ENCODE measurements at regions not wholly inside any gene's neighbourhood (a gene's known extent, or its start where the extent isn't known, plus 50 kb on each side); places are given as distances from the start of the nearest gene placed in this dataset.

DNA sequence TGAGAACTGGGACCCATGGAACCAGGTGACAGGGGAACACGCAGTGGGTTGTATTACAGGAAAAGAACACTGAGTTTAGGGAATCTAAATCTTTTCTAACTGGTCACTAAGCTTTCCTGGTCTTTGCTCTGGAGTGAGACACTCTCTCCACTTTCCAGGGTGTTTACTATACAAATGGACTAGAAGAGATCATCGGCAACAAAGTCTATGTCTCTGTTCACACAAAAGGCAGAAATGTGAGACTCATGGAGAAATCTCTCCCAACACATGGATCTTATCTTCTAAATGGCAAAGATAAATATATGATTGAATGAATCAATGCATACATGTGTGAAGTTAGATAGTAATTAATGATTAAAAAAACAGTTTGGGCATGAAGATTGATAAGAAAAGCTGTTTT is 101.6 kb upstream of the DPT start (continued):
- TF ChIP-seq, protein P1, sequence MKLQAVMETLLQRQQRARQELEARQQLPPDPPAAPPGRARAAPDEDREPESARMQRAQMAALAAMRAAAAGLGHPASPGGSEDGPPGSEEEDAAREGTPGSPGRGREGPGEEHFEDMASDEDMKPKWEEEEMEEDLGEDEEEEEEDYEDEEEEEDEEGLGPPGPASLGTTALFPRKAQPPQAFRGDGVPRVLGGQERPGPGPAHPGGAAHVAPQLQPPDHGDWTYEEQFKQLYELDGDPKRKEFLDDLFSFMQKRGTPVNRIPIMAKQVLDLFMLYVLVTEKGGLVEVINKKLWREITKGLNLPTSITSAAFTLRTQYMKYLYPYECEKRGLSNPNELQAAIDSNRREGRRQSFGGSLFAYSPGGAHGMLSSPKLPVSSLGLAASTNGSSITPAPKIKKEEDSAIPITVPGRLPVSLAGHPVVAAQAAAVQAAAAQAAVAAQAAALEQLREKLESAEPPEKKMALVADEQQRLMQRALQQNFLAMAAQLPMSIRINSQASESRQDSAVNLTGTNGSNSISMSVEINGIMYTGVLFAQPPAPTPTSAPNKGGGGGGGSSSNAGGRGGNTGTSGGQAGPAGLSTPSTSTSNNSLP (IDR thresholded peaks at IDR 0.05; ENCODE audit: low read depth, low read length), result no peak
- TF ChIP-seq ZNF670 (CRISPR knock-in tag; IDR thresholded peaks at IDR 0.05; ENCODE audit: borderline replicate concordance) (no peak), CEBPB (IDR thresholded peaks at IDR 0.05; ENCODE audit: borderline replicate concordance, low read depth, low read length) (no peak), FOXK1 (CRISPR knock-in tag; IDR thresholded peaks at IDR 0.05; ENCODE audit: borderline replicate concordance, low read depth) (0 out of 2 replicates have a peak, but pooled peaks have one; percentile 26), FOSL1 (CRISPR knock-in tag; IDR thresholded peaks at IDR 0.05; ENCODE audit: borderline replicate concordance) (no peak), JARID2 (CRISPR knock-in tag; IDR thresholded peaks at IDR 0.05; ENCODE audit: insufficient replicate concordance) (no peak), PPARG (CRISPR knock-in tag; conservative IDR thresholded peaks at IDR 0.05) (0 out of 2 replicates have a peak, but pooled peaks have one; percentile 10), SOX5 (CRISPR knock-in tag; IDR thresholded peaks at IDR 0.05; ENCODE audit: borderline replicate concordance) (0 out of 2 replicates have a peak, but pooled peaks have one; percentile 23), ZBTB3 (CRISPR knock-in tag; IDR thresholded peaks at IDR 0.05; ENCODE audit: borderline replicate concordance, low read depth) (no peak), HMG20A (CRISPR knock-in tag; IDR thresholded peaks at IDR 0.05; ENCODE audit: borderline replicate concordance) (peak; percentile 21; the same call in 1 of the 2 replicates), ATF1 (CRISPR knock-in tag; IDR thresholded peaks at IDR 0.05) (no peak; the same call in 1 of the 2 replicates), SAP130 (CRISPR knock-in tag; IDR thresholded peaks at IDR 0.05; ENCODE audit: low read depth) (0 out of 2 replicates have a peak, but pooled peaks have one; percentile 19), FOXM1 (CRISPR knock-in tag; IDR thresholded peaks at IDR 0.05) (no peak), ZFP36L1 (CRISPR knock-in tag; IDR thresholded peaks at IDR 0.05) (no peak), ZNF614 (CRISPR knock-in tag; IDR thresholded peaks at IDR 0.05; ENCODE audit: borderline replicate concordance) (0 out of 2 replicates have a peak, but pooled peaks have one; percentile 21), FOXK2 (IDR thresholded peaks at IDR 0.05) (no peak), RFX3 (CRISPR knock-in tag; IDR thresholded peaks at IDR 0.05) (no peak), GFI1 (CRISPR knock-in tag; IDR thresholded peaks at IDR 0.05; ENCODE audit: borderline replicate concordance) (0 out of 2 replicates have a peak, but pooled peaks have one; percentile 33), ZFP62 (CRISPR knock-in tag; IDR thresholded peaks at IDR 0.05) (no peak), HNF4A (CRISPR knock-in tag; IDR thresholded peaks at IDR 0.05) (peak; percentile 35; the same call in 1 of the 2 replicates), NBN (conservative IDR thresholded peaks at IDR 0.05) (no peak)
- TF ChIP-seq, protein P2, sequence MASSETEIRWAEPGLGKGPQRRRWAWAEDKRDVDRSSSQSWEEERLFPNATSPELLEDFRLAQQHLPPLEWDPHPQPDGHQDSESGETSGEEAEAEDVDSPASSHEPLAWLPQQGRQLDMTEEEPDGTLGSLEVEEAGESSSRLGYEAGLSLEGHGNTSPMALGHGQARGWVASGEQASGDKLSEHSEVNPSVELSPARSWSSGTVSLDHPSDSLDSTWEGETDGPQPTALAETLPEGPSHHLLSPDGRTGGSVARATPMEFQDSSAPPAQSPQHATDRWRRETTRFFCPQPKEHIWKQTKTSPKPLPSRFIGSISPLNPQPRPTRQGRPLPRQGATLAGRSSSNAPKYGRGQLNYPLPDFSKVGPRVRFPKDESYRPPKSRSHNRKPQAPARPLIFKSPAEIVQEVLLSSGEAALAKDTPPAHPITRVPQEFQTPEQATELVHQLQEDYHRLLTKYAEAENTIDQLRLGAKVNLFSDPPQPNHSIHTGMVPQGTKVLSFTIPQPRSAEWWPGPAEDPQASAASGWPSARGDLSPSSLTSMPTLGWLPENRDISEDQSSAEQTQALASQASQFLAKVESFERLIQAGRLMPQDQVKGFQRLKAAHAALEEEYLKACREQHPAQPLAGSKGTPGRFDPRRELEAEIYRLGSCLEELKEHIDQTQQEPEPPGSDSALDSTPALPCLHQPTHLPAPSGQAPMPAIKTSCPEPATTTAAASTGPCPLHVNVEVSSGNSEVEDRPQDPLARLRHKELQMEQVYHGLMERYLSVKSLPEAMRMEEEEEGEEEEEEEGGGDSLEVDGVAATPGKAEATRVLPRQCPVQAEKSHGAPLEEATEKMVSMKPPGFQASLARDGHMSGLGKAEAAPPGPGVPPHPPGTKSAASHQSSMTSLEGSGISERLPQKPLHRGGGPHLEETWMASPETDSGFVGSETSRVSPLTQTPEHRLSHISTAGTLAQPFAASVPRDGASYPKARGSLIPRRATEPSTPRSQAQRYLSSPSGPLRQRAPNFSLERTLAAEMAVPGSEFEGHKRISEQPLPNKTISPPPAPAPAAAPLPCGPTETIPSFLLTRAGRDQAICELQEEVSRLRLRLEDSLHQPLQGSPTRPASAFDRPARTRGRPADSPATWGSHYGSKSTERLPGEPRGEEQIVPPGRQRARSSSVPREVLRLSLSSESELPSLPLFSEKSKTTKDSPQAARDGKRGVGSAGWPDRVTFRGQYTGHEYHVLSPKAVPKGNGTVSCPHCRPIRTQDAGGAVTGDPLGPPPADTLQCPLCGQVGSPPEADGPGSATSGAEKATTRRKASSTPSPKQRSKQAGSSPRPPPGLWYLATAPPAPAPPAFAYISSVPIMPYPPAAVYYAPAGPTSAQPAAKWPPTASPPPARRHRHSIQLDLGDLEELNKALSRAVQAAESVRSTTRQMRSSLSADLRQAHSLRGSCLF (CRISPR knock-in tag; IDR thresholded peaks at IDR 0.05; ENCODE audit: borderline replicate concordance), result no peak
- TF ChIP-seq, protein P3, sequence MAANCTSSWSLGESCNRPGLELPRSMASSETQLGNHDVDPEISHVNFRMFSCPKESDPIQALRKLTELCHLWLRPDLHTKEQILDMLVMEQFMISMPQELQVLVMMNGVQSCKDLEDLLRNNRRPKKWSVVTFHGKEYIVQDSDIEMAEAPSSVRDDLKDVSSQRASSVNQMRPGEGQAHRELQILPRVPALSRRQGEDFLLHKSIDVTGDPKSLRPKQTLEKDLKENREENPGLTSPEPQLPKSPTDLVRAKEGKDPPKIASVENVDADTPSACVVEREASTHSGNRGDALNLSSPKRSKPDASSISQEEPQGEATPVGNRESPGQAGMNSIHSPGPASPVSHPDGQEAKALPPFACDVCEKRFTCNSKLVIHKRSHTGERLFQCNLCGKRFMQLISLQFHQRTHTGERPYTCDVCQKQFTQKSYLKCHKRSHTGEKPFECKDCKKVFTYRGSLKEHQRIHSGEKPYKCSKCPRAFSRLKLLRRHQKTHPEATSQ (CRISPR knock-in tag; IDR thresholded peaks at IDR 0.05; ENCODE audit: borderline replicate concordance), result no peak
- TF ChIP-seq, protein P4, sequence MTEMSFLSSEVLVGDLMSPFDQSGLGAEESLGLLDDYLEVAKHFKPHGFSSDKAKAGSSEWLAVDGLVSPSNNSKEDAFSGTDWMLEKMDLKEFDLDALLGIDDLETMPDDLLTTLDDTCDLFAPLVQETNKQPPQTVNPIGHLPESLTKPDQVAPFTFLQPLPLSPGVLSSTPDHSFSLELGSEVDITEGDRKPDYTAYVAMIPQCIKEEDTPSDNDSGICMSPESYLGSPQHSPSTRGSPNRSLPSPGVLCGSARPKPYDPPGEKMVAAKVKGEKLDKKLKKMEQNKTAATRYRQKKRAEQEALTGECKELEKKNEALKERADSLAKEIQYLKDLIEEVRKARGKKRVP (CRISPR knock-in tag; IDR thresholded peaks at IDR 0.05), result no peak
